BJ (cell line): ENCODE measurements at regions not wholly inside any gene's neighbourhood (a gene's known extent, or its start where the extent isn't known, plus 50 kb on each side); places are given as distances from the start of the nearest gene placed in this dataset.
"Not testable (repeated sequence)": the region's sequence is repeated elsewhere in the genome, so short reads cannot be mapped to it uniquely, and the experiment has no call there.

ENCODE experiments used
- CTCF ChIA-PET: fragments of 350-600 bp; formaldehyde crosslinking; extraction: SDS; loops from one replicate; lab custom pipeline; 2021; ENCODE audit warnings: antibody characterized with exemption, inconsistent platforms; lab: Yijun Ruan, JAX
- POLR2A ChIA-PET: fragments of 300-600 bp; sonication (Branson Sonifier 250); formaldehyde crosslinking; extraction: SDS; loops from one replicate; lab custom pipeline; 2021; ENCODE audit warnings: antibody characterized with exemption; lab: Charles Lee
- DNase-seq: peaks from one replicate; pipeline ENCODE4 v3.0.0-alpha.2; 2011; ENCODE audit warnings: low read depth
- H3K27me3 ChIP-seq: 2 replicates; pipeline ENCODE4 v1.6.0; 2011; ENCODE audit warnings: low read length; ENCODE audit not compliant: control insufficient read depth, insufficient read depth
- H3K36me3 ChIP-seq: 2 replicates; pipeline ENCODE4 v1.5.1; 2011; ENCODE audit warnings: low read length; ENCODE audit not compliant: control insufficient read depth, insufficient read depth
- H3K4me3 ChIP-seq: 2 replicates; pipeline ENCODE4 v1.5.1; 2011; ENCODE audit warnings: low read depth, mild to moderate bottlenecking, control low read depth, low read length
- TF ChIP-seq, protein P1 (sequence below): IDR thresholded peaks from 2 replicates; pipeline ENCODE4 v1.5.1; 2011; ENCODE audit warnings: low read depth, mild to moderate bottlenecking, control low read depth, inconsistent platforms, low read length, moderate library complexity; ENCODE audit not compliant: insufficient read depth

DNA sequence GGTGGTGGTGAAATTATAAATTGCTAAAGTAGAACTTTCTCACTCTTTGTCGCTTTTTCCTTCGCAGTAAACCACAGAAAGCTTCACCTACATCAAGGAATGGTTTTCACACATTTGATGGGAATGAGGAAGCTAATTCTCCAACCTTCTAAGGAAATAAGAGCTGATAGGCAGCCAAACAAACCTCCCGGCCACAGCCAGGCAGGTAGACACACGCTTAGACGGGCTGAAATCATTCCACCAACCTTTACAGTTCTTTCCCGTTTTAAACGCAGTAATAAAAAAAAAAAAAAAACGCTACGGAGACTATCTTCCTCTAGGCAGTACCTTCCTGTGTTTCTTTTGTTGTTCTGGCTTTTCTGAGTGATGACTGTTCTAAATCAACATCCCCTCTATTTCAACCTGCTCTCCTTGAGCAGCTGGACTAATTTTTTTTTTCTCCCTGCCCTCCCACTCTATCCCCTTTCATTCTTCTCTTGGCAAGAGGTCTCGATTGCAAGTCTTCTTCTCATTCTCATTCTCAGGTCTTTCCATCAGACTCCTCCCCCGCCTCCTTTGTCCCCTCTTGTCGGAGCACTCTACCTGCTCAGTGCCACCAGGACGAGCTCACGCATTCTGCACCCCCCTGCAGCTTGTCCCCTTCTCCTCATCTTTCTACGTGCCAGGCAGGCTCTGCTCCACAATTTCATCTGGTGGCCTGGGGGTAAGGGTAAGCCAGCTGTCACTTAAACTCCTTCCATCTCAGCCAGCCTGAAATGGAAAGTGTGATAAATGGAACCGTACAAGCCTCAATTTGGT is 391.1 kb upstream of the MDFIC2 start:
- H3K4me3 ChIP-seq: no peak overlapping the region
- POLR2A ChIA-PET: interaction anchor here (0.7 kb wide), 1 partner anchor 306 kb away, joined by 3 read pairs; no protein-coding TSS in a partner anchor
- CTCF ChIA-PET: no interaction called here
- TF ChIP-seq, protein P1, sequence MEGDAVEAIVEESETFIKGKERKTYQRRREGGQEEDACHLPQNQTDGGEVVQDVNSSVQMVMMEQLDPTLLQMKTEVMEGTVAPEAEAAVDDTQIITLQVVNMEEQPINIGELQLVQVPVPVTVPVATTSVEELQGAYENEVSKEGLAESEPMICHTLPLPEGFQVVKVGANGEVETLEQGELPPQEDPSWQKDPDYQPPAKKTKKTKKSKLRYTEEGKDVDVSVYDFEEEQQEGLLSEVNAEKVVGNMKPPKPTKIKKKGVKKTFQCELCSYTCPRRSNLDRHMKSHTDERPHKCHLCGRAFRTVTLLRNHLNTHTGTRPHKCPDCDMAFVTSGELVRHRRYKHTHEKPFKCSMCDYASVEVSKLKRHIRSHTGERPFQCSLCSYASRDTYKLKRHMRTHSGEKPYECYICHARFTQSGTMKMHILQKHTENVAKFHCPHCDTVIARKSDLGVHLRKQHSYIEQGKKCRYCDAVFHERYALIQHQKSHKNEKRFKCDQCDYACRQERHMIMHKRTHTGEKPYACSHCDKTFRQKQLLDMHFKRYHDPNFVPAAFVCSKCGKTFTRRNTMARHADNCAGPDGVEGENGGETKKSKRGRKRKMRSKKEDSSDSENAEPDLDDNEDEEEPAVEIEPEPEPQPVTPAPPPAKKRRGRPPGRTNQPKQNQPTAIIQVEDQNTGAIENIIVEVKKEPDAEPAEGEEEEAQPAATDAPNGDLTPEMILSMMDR: no peak
- no peak for DNase-seq
- H3K27me3 ChIP-seq: peaks cover 3% of the 10 kb centered on the region; the same call in 1 of the 2 replicates
- H3K36me3 ChIP-seq: no peaks in the 10 kb centered on the region

DNA sequence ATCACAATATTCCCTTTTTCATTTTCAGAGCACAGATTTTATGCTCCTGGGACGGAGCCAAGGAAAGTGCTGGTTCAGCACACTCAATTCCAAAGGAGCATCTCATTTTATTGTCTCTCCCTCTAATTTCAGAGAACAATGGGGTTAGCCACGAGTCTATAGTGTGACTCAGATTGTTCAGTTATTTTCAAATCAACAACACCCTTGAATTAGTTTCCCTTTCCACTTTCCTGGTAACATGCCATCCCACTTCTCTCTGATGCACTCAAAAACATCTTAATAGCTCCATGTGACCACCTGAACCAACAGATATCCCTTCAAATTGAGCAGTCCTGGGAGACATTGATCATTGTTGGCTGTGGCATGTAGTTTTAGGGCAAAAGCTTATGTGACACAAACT is 389.7 kb upstream of the MDFIC2 start:
- H3K36me3 ChIP-seq: no peaks in the 10 kb centered on the region
- H3K4me3 ChIP-seq: no peak overlapping the region
- H3K27me3 ChIP-seq: peaks cover 4% of the 10 kb centered on the region
- TF ChIP-seq, protein P1: no peak
- no peak for DNase-seq
- POLR2A ChIA-PET: no interaction called here
- CTCF ChIA-PET: no interaction called here

DNA sequence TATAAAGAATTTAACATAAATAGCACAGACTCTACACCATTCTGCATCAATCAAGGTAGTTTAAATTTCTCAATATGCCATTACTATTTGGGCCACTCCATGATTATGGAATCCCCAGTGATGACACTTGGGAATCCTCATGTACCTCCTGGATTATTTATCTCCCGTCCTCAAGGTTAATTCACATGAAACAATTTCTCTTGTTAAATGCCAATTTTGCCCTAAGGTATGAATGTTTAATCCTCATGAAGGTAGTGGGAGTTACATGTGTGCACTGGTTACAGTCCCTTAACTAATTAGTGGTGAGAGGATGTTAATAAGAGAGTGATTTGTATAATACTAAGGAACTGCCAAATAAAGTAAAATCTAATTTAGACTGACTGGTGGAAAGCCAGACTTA is 372.3 kb upstream of the MDFIC2 start:
- TF ChIP-seq, protein P1: no peak
- POLR2A ChIA-PET: no interaction called here

DNA sequence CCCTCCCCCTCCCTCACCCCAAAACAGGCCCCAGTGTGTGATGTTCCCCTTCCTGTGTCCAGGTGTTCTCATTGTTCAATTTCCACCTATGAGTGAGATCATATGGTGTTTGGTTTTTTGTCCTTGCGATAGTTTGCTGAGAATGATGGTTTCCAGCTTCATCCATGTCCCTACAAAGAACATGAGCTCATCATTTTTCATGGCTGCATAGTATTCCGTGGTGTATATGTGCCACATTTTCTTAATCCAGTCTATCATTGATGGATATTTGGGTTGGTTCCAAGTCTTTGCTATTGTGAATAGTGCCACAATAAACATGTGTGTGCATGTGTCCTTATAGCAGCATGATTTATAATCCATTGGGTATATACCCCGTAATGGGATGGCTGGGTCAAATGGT is 363.4 kb upstream of the MDFIC2 start:
- POLR2A ChIA-PET, H3K36me3 ChIP-seq, DNase-seq, H3K27me3 ChIP-seq, H3K4me3 ChIP-seq, CTCF ChIA-PET: not testable (repeated sequence)

More for the DNA sequence above, 372.3 kb upstream of the MDFIC2 start:
- no peaks in the 10 kb centered on the region for H3K27me3 ChIP-seq
- CTCF ChIA-PET: no interaction called here
- H3K36me3 ChIP-seq: no peaks in the 10 kb centered on the region
- no peak overlapping the region for H3K4me3 ChIP-seq
- no peak for DNase-seq

DNA sequence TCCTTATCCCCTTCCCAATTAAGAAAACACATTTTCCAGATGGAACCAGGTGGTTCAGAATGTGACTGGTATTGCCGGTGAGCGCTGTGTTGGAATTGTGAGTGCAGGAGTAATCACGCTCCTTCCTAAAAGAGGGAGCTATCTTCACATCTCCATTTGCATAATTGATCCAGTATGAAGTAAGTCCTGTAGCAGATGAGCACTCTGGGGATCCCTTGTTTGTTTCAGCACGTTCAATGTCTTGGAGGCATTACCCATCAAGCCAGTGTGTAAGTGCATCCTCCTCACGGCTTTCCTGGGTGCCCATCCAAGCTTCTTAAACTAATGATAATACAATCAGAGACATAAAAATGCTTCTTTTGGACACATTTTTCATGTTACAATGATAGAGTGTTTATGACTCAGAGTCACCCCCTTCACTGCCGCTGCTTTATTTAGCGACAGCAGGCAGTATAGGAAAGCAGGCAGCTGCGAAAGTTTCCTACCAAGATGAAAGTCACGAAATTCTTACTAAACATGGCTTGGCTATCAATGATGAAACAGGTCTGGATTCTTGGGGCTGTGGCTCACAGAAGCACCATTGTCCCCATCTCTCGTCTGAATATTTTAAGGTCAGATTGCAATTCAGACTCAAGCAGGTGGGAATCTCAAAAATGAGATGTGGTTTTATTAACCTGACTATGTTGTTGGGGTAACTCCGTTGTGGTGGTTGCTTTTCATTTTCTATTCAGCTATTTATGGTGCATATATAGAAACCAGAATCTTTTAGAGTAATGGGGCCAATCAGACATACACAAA is 346.3 kb upstream of the MDFIC2 start:
- DNase-seq: no peak
- ChIA-PET POLR2A (no interaction called here), CTCF (interaction anchor here (0.6 kb wide), 1 partner anchor 263 kb away, joined by 3 read pairs; no protein-coding TSS in a partner anchor)
- peaks cover 2% of the 10 kb centered on the region; the same call in 1 of the 2 replicates for H3K27me3 ChIP-seq
- no peaks in the 10 kb centered on the region for H3K36me3 ChIP-seq
- TF ChIP-seq, protein P1: no peak
- no peak overlapping the region for H3K4me3 ChIP-seq
